ENCODE measurements at regions not wholly inside any gene's neighbourhood (a gene's known extent, or its start where the extent isn't known, plus 50 kb on each side); places are given as distances from the start of the nearest gene placed in this dataset.
"Not testable (repeated sequence)": the region's sequence is repeated elsewhere in the genome, so short reads cannot be mapped to it uniquely, and the experiment has no call there.

- H3K27ac ChIP-seq = no peak overlapping the region
- no peak overlapping the region for H3K4me3 ChIP-seq
- TF ChIP-seq, protein P1, sequence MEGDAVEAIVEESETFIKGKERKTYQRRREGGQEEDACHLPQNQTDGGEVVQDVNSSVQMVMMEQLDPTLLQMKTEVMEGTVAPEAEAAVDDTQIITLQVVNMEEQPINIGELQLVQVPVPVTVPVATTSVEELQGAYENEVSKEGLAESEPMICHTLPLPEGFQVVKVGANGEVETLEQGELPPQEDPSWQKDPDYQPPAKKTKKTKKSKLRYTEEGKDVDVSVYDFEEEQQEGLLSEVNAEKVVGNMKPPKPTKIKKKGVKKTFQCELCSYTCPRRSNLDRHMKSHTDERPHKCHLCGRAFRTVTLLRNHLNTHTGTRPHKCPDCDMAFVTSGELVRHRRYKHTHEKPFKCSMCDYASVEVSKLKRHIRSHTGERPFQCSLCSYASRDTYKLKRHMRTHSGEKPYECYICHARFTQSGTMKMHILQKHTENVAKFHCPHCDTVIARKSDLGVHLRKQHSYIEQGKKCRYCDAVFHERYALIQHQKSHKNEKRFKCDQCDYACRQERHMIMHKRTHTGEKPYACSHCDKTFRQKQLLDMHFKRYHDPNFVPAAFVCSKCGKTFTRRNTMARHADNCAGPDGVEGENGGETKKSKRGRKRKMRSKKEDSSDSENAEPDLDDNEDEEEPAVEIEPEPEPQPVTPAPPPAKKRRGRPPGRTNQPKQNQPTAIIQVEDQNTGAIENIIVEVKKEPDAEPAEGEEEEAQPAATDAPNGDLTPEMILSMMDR (IDR thresholded peaks at IDR 0.05) = no peak
- H3K27me3 ChIP-seq = no peaks in the 10 kb centered on the region
- intact Hi-C loops (cut with DNase I) = no loop called here
- no peaks in the 10 kb centered on the region for H3K9me3 ChIP-seq
- no peak overlapping the region for H3K9ac ChIP-seq (ENCODE audit: low read depth in 2 of 2, low read length in 2 of 2)
- DNase-seq = no peak
- no peaks in the 10 kb centered on the region for H3K4me1 ChIP-seq
- H3K36me3 ChIP-seq = no peaks in the 10 kb centered on the region
Measured at GRCh38 chr3:150273396-150273795, 134.7 kb upstream of the TSC22D2 start.

DNA sequence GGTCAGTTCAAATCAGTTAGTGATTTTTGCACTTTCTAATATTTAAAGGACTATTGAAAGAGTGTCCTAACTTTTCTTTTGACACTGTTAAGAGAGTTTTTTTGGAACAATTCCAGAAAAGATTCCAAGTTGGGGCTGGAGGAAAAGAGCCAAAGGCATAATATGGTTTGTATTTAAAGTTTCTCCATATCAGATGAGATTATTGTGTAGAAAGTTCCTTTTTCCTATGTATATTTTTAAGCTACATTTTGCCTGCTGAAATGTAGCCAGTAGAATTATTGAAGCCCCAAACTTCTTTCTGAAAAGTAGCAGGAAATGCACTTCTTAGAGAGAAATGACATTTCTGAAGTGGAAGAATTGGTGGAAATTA, 136.5 kb upstream of the TSC22D2 start:
- Histone ChIP-seq H3K27ac (peak overlapping the region; percentile 65), H3K4me3 (no peak overlapping the region), H3K36me3 (no peaks in the 10 kb centered on the region), H3K9me3 (no peaks in the 10 kb centered on the region), H3K9ac (ENCODE audit: low read depth in 2 of 2, low read length in 2 of 2) (no peak overlapping the region), H3K27me3 (no peaks in the 10 kb centered on the region), H3K4me1 (no peaks in the 10 kb centered on the region)
- DNase-seq = no peak
- TF ChIP-seq, protein P1 (IDR thresholded peaks at IDR 0.05) = no peak
- intact Hi-C loops (cut with DNase I) = no loop called here

- no peaks in the 10 kb centered on the region for H3K4me1 ChIP-seq
Measured at GRCh38 chr3:150270883-150271590, 137.1 kb upstream of the TSC22D2 start.

GRCh38 chr3:150270444-150270843, 137.7 kb upstream of the TSC22D2 start:
- DNase-seq; intact Hi-C loops (cut with DNase I); H3K4me3 ChIP-seq; H3K4me1 ChIP-seq; H3K9me3 ChIP-seq; H3K36me3 ChIP-seq; H3K27me3 ChIP-seq; H3K9ac ChIP-seq (ENCODE audit: low read depth in 2 of 2, low read length in 2 of 2): not testable (repeated sequence)
- peak overlapping the region; percentile 65 for H3K27ac ChIP-seq

More at GRCh38 chr3:150270883-150271590, 137.1 kb upstream of the TSC22D2 start:
- Histone ChIP-seq H3K27ac (peak overlapping the region; percentile 65), H3K27me3 (no peaks in the 10 kb centered on the region), H3K9ac (ENCODE audit: low read depth in 2 of 2, low read length in 2 of 2) (peak overlapping the region in 1 of 2 donors; percentile 22), H3K9me3 (no peaks in the 10 kb centered on the region), H3K4me3 (no peak overlapping the region), H3K36me3 (no peaks in the 10 kb centered on the region)
- DNase-seq = peak; percentile 70
- TF ChIP-seq, protein P1 (IDR thresholded peaks at IDR 0.05) = no peak
- intact Hi-C loops (cut with DNase I) = no loop called here

- Histone ChIP-seq H3K9ac (ENCODE audit: low read depth in 2 of 2, low read length in 2 of 2) (no peak overlapping the region), H3K9me3 (no peaks in the 10 kb centered on the region), H3K36me3 (no peaks in the 10 kb centered on the region), H3K27ac (peak overlapping the region; percentile 65), H3K4me1 (no peaks in the 10 kb centered on the region), H3K4me3 (no peak overlapping the region), H3K27me3 (no peaks in the 10 kb centered on the region)
- TF ChIP-seq, protein P1 (IDR thresholded peaks at IDR 0.05) = no peak
- intact Hi-C loops (cut with DNase I) = no loop called here
- DNase-seq = no peak
Measured at GRCh38 chr3:150269526-150269925, 138.6 kb upstream of the TSC22D2 start.
